HFFc6 (cell line): ENCODE measurements at regions not wholly inside any gene's neighbourhood (a gene's known extent, or its start where the extent isn't known, plus 50 kb on each side); places are given as distances from the start of the nearest gene placed in this dataset.

ENCODE experiments used
- DNase-seq: peaks from one replicate; pipeline ENCODE4 v3.0.0-alpha.2; 2018
- H3K27ac Mint-ChIP-seq: 2 replicates; pipeline ENCODE4 v1.8.0; 2020; ENCODE audit warnings: mild to moderate bottlenecking, mixed read lengths
- H3K27me3 Mint-ChIP-seq: 2 replicates; pipeline ENCODE4 v1.8.0; 2021; ENCODE audit warnings: mild to moderate bottlenecking, moderate library complexity, mixed read lengths; ENCODE audit not compliant: insufficient read depth
- H3K36me3 Mint-ChIP-seq: 2 replicates; pipeline ENCODE4 v1.8.0; 2021; ENCODE audit warnings: low read depth, mixed read lengths
- H3K4me1 Mint-ChIP-seq: 2 replicates; pipeline ENCODE4 v1.8.0; 2020; ENCODE audit warnings: low read depth, mixed read lengths
- H3K4me3 Mint-ChIP-seq: 2 replicates; pipeline ENCODE4 v1.8.0; 2020; ENCODE audit warnings: mild to moderate bottlenecking, moderate library complexity, mixed read lengths
- H3K9me3 Mint-ChIP-seq: 2 replicates; pipeline ENCODE4 v1.8.0; 2020; ENCODE audit warnings: mild to moderate bottlenecking, mixed read lengths
- CTCF ChIP-seq: fragments of 200-600 bp; sonication (generic); IDR thresholded peaks from 2 replicates; pipeline ENCODE4 v1.5.0; 2021; ENCODE audit warnings: antibody characterized with exemption, mild to moderate bottlenecking

- DNase-seq, result no peak
- H3K4me1 Mint-ChIP-seq, result no peaks in the 10 kb centered on the region
- no peak overlapping the region for H3K27ac Mint-ChIP-seq
- H3K27me3 Mint-ChIP-seq, result peaks cover 37% of the 10 kb centered on the region
- peaks cover 1% of the 10 kb centered on the region for H3K36me3 Mint-ChIP-seq
- H3K9me3 Mint-ChIP-seq, result peaks cover 5% of the 10 kb centered on the region
- H3K4me3 Mint-ChIP-seq, result no peak overlapping the region
- no peak for TF ChIP-seq CTCF
These were observed 181.9 kb downstream of the RTP5 start for GRCh38 chr2:242051463-242051862.

GRCh38 chr2:242052421-242052820, 182.9 kb downstream of the RTP5 start:
- no peaks in the 10 kb centered on the region for H3K4me1 Mint-ChIP-seq

GRCh38 chr2:242053921-242054320, 184.4 kb downstream of the RTP5 start:
- no peak for TF ChIP-seq CTCF
- Mint-ChIP-seq H3K4me1 (no peaks in the 10 kb centered on the region; the same call in 1 of the 2 replicates), H3K27ac (no peak overlapping the region), H3K9me3 (no peaks in the 10 kb centered on the region), H3K36me3 (no peaks in the 10 kb centered on the region), H3K27me3 (peaks cover 45% of the 10 kb centered on the region), H3K4me3 (no peak overlapping the region)
- no peak for DNase-seq

More at GRCh38 chr2:242052421-242052820, 182.9 kb downstream of the RTP5 start:
- peaks cover 43% of the 10 kb centered on the region for H3K27me3 Mint-ChIP-seq
- no peak for TF ChIP-seq CTCF
- no peaks in the 10 kb centered on the region for H3K36me3 Mint-ChIP-seq
- DNase-seq, result no peak
- H3K4me3 Mint-ChIP-seq, result no peak overlapping the region
- H3K9me3 Mint-ChIP-seq, result peaks cover 4% of the 10 kb centered on the region; the same call in 1 of the 2 replicates
- H3K27ac Mint-ChIP-seq, result no peak overlapping the region

- peaks cover 45% of the 10 kb centered on the region for H3K27me3 Mint-ChIP-seq
- no peaks in the 10 kb centered on the region; the same call in 1 of the 2 replicates for H3K4me1 Mint-ChIP-seq
- DNase-seq, result no peak
- H3K27ac Mint-ChIP-seq, result no peak overlapping the region
- H3K4me3 Mint-ChIP-seq, result no peak overlapping the region
- TF ChIP-seq CTCF, result no peak
- H3K36me3 Mint-ChIP-seq, result no peaks in the 10 kb centered on the region
- no peaks in the 10 kb centered on the region; the same call in 1 of the 2 replicates for H3K9me3 Mint-ChIP-seq
These were observed 184.9 kb downstream of the RTP5 start for GRCh38 chr2:242054406-242054805.

- Mint-ChIP-seq H3K27me3 (peaks cover 45% of the 10 kb centered on the region), H3K9me3 (no peaks in the 10 kb centered on the region; the same call in 1 of the 2 replicates), H3K36me3 (no peaks in the 10 kb centered on the region), H3K27ac (no peak overlapping the region), H3K4me3 (no peak overlapping the region), H3K4me1 (peaks cover 1% of the 10 kb centered on the region)
- no peak for DNase-seq
- TF ChIP-seq CTCF, result no peak
These were observed 185.6 kb downstream of the RTP5 start for GRCh38 chr2:242054881-242055801.
